ENCODE measurements at regions not wholly inside any gene's neighbourhood (a gene's known extent, or its start where the extent isn't known, plus 50 kb on each side); places are given as distances from the start of the nearest gene placed in this dataset.

DNA sequence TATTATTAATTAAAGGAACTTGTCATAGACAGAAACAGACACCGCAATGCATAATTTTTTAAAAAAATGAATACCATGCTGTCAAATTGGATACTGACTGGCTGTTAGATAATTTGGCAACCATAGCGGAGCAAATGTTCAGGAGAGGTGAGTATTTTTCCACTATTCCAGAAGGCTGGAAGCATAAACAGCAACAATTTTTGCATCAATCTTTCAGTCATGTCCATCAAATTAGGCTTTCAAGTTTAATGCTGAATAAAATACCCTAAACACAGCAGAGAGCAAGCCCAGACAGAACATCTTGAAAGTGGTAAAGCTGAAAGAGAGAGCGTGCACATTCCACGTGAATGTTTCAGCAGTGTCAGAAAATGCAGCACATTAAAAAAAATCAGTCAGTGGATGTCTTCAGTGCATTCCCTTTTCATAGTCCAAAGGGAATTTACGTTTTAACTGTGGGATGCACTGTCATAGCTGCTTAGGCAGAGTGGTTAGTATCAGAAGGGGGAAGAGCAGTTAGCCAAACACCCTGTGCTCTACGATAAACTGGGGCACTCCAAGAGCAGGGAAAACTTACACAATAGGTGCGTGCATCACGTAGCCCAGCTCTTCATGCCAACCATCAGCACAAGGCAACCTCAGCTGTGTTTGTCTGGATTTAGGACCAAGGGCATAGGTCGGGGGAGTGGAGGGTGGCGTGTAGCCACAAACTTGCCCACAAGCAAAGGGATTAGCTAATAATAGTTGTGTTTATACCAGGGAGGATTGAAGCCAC, 116.2 kb upstream of the STMND1 start:
- TF ChIP-seq CTCF (IDR thresholded peaks at IDR 0.05) (no peak), POLR2AphosphoS5 (IDR thresholded peaks at IDR 0.05) (no peak)

All from suprapubic skin (tissue), 3 donors.